BE2C (cell line): ENCODE measurements at regions not wholly inside any gene's neighbourhood (a gene's known extent, or its start where the extent isn't known, plus 50 kb on each side); places are given as distances from the start of the nearest gene placed in this dataset.

Source experiments
- DNase-seq: peaks from one replicate; pipeline ENCODE4 v3.0.0-alpha.2; 2020
- H3K27me3 ChIP-seq: fragments of 250-450 bp; sonication (Bioruptor Pico); 2 replicates; pipeline ENCODE4 v1.5.1; 2020; ENCODE audit warnings: mild to moderate bottlenecking
- H3K36me3 ChIP-seq: fragments of 250-450 bp; sonication (Bioruptor Pico); 2 replicates; pipeline ENCODE4 v1.5.1; 2020; ENCODE audit warnings: mild to moderate bottlenecking
- H3K4me1 ChIP-seq: fragments of 250-450 bp; sonication (Bioruptor Pico); 2 replicates; pipeline ENCODE4 v1.5.1; 2020
- H3K4me3 ChIP-seq: 2 replicates; pipeline ENCODE4 v1.5.1; 2011; ENCODE audit warnings: low read depth, low read length
- H3K9me3 ChIP-seq: fragments of 250-450 bp; sonication (Bioruptor Pico); 2 replicates; pipeline ENCODE4 v1.5.1; 2020
- CTCF ChIP-seq: IDR thresholded peaks from 2 replicates; pipeline ENCODE4 v1.5.1; 2012; ENCODE audit warnings: mild to moderate bottlenecking, low read depth, low read length

GRCh38 chr3:186467969-186468368 lies 76.2 kb downstream of the CRYGS start:
- no peak for DNase-seq
- Histone ChIP-seq H3K36me3 (no peaks in the 10 kb centered on the region), H3K27me3 (no peaks in the 10 kb centered on the region)

GRCh38 chr3:186466391-186466974 lies 77.7 kb downstream of the CRYGS start:
- H3K4me1 ChIP-seq, result peaks cover 21% of the 10 kb centered on the region
- no peak for TF ChIP-seq CTCF
- H3K36me3 ChIP-seq, result no peaks in the 10 kb centered on the region
- no peaks in the 10 kb centered on the region for H3K9me3 ChIP-seq
- no peak for DNase-seq
- H3K4me3 ChIP-seq, result no peak overlapping the region
- H3K27me3 ChIP-seq, result no peaks in the 10 kb centered on the region

More at GRCh38 chr3:186467969-186468368, 76.2 kb downstream of the CRYGS start:
- peaks cover 27% of the 10 kb centered on the region for H3K4me1 ChIP-seq
- TF ChIP-seq CTCF, result no peak
- no peak overlapping the region for H3K4me3 ChIP-seq
- H3K9me3 ChIP-seq, result no peaks in the 10 kb centered on the region

- Histone ChIP-seq H3K36me3 (no peaks in the 10 kb centered on the region), H3K9me3 (no peaks in the 10 kb centered on the region), H3K4me1 (peaks cover 15% of the 10 kb centered on the region), H3K4me3 (no peak overlapping the region), H3K27me3 (no peaks in the 10 kb centered on the region)
- DNase-seq, result no peak
- TF ChIP-seq CTCF, result no peak
Observed at GRCh38 chr3:186465508-186465907, 78.7 kb downstream of the CRYGS start.

- DNase-seq, result no peak
- peak; percentile 38; the same call in 1 of the 2 replicates for TF ChIP-seq CTCF
Observed at GRCh38 chr3:186464424-186465093, 79.6 kb downstream of the CRYGS start.

DNA sequence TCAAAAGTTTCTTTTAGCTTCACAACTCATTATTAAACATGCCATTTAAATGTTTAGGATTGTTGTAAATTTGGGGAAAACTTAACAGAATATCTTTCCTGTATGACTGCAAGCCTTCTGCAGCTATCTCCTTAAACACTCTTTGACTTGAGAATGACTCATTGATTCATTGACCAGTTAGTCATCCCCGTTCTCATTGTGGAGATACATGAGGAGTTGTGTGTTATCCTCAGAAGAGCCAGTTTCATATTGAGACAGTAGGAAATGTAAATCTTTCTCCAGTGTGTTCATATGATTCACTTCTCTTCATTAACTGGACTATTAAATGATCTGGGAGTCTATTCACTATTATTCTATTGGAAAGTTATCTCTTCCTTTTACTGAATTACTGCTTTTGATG lies 83.0 kb downstream of the CRYGS start:
- Histone ChIP-seq H3K4me3 (no peak overlapping the region), H3K9me3 (no peaks in the 10 kb centered on the region), H3K27me3 (no peaks in the 10 kb centered on the region), H3K4me1 (peaks cover 13% of the 10 kb centered on the region), H3K36me3 (no peaks in the 10 kb centered on the region)
- TF ChIP-seq CTCF, result no peak
- no peak for DNase-seq

More at GRCh38 chr3:186464424-186465093, 79.6 kb downstream of the CRYGS start:
- Histone ChIP-seq H3K27me3 (no peaks in the 10 kb centered on the region), H3K4me1 (peaks cover 5% of the 10 kb centered on the region), H3K4me3 (no peak overlapping the region), H3K9me3 (no peaks in the 10 kb centered on the region), H3K36me3 (no peaks in the 10 kb centered on the region)

GRCh38 chr3:186459108-186459467 lies 85.1 kb downstream of the CRYGS start:
- Histone ChIP-seq H3K36me3 (no peaks in the 10 kb centered on the region), H3K27me3 (no peaks in the 10 kb centered on the region), H3K4me3 (no peak overlapping the region), H3K9me3 (no peaks in the 10 kb centered on the region), H3K4me1 (peaks cover 13% of the 10 kb centered on the region)
- no peak for DNase-seq
- TF ChIP-seq CTCF, result no peak
